Effector CD8-positive, alpha-beta T cell (primary cell): ENCODE measurements at regions not wholly inside any gene's neighbourhood (a gene's known extent, or its start where the extent isn't known, plus 50 kb on each side); places are given as distances from the start of the nearest gene placed in this dataset.

ENCODE experiments used
- DNase-seq: peaks from one replicate; lab custom pipeline; 2025; lab: John Stamatoyannopoulos, UW

DNA sequence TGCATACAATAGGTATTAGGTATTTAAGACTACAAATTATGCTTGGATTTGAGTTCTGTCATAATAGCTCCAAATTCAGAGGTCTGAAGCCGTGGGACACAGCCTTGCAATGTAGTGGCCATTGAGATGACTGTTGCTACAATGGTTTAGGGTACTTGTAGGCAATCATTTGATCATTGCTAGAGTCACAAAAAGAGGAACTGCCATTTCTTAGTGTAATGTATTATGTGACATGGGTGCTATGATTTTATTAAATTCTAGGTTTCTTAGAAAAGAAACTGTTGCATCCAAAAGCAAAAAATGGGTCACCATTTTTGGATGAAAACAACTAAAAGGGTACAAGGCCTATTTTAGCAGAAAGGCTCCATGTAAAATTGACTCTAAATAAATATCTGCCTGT is 129.9 kb upstream of the ZNF644 start:
- DNase-seq, result no peak

DNA sequence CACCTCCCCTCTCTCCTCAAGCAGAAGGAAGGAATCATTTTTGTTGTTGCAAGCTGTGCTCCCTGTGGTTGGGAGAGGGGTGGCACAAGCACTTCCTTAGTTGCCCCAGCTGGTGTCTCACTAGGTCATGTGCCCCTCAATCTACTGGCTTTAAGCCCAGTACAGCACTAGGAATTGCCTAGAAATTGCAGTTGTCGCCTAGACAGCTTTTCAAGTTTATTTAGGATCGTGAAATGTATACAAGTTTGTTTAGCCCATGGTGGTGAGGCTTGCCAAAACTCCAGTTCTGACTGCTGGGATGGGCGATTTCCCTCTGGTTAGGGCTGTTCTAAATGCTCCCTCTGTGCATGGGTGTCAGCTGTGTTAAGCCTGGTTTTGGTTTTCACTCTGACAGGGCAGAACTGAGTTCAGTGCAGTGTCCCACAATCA is 126.8 kb upstream of the ZNF644 start:
- no peak for DNase-seq

DNA sequence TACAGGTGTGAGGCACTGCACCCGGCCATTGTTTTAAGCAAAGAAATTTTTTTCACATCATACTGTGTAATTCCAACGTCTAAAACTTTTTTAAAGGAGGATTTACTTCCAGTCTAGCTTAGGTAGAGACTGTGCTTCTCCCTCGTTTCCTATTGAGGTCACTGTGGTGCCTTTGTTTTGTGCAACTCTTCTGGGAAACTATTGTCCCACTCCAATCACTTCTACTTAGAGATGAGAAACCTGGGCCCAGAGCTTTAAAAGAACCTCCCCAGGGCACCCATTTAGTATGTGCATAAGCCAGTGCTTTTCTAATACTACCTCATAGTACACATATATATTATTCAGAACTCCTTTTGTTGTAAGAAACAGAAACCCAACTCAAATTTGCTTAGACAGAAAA is 120.0 kb upstream of the ZNF644 start:
- DNase-seq, result no peak

DNA sequence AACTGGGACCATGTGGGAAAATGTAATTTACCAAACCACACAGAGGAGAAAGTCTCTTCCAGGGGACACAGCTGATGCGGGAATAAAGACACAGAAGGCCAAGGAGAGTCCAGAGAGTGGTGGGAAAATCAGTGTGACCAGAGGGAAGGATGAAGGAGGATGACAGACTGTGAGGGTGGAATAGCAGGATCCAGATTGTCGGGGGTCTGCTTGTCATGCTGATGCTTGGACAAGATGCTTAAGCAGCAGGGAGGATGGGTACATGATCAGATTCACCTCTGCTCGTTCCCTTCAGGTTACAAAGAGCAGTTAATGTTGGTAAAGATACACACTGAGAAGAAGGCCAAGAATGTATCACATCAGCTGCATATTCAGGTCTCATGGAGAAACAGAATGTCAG is 117.1 kb upstream of the ZNF644 start:
- DNase-seq, result no peak

DNA sequence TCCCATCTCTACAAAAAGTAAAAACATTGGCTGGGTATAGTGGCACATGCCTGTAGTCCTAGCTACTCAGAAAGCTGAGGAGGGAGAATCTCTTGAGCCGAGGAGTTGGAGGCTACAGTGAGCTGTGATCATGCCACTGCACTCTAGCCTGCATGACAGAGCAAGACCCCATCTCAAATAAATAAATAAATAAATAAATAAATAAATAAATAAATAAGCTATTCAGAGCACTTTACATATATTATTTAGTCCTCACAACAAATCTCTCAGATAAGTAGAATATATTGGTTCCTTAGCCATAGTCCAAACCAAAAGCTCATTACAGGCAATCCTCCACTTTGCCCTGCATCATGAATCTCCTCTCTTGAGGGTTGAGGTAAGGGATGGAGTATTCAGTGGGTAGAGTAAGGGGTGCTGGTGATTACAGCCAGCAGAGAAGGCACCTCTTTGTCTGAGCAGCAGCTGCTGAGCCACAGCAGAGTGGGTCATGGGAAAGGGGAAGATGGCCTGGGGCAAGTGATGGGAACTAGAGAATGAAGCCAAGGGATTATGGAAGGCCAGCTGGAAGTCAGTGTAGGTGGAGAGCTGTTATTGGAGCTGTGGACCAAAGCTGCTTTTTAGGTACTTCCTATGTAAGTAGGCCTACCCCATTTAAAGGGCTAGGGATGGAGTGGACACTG is 115.5 kb upstream of the ZNF644 start:
- no peak for DNase-seq

DNA sequence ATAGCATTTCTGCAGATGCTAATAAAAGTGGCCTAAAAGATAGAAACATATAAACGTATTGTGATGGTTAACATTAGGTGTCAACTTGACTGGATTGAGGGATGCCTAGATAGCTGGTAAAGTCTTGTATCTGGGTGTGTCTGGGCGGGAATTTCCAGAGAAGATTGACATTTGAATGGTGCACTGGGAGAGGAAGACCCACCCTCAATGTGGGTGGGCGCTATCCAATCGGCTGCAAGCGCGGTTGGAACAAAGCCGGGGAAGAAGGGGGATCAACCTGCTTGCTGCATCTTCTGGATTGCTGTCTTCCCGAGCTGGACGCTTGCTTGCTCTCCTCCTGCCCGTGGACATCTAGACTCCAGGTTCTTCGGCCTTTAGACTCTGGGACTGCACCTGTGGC is 114.0 kb upstream of the ZNF644 start:
- no peak for DNase-seq

DNA sequence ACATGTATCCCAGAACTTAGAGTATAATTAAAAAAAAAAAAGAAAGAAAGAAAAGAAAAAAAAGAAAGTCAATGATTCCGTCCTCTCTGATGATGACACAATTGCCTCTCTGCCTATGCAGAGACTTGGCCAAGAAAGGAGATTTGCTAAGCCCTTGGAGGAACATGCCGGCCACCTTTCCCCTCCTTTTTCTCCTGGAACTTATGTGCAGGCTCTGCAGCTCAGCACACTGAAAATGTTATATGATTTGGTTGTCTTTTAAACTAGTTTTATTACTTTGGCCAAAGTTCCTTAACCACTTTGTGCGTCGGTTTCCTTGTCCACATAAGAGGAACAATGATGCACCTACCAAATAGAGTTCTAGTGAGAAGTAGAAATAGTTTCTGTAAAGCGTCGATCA is 111.4 kb upstream of the ZNF644 start:
- DNase-seq, result no peak

DNA sequence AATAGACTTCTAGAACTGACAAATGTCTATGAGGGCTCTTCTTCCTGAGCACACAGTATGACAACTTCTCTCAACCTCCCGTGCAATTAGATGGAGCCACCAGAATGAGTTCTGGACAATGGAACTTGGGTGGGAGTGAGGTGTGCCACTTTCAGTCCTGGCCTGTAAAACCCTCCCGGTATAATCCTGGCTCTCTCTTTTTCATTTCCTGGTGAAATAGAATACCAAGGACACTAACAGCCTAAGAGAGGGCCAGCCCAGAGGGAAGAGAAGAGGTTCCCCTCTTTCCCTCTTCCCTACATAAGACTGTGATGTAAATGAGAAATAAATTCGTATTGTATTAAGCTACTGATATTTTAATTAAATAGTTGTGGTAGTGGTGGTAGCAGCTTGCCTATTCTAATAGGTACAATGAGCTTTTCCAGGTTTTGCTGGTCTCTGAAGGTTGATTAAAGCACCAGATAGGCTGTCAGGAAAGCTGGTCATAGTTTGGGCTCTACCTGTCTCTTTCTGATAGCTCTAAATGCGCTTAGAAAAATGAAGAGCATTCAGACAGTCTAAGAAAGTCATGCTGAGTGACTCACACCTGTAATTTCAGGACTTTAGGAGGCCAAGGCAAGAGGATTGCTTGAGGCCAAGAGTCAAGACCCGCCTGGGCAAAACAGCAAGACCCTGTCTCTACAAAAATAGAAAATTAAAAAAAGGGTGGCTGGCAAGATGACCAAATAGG is 108.6 kb upstream of the ZNF644 start:
- DNase-seq, result no peak

DNA sequence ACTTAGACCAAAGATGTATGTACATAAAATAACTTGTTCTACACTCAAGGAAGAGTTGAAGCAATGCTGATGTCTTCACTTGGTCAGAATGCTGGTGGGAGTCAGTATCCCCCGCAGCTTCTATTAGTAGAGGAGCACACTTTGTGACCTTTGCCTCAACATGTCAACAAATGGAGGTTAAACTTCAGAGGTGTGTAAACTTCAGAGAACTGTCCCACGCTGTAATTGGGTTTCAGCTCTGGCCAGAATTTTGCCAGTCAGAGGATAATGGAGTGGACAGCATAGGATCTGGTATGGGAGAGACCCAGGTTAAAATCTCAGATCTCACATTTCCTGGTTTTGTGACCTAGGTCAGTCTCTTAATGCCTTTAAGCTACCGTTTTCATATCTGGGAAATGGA is 107.6 kb upstream of the ZNF644 start:
- DNase-seq, result no peak

DNA sequence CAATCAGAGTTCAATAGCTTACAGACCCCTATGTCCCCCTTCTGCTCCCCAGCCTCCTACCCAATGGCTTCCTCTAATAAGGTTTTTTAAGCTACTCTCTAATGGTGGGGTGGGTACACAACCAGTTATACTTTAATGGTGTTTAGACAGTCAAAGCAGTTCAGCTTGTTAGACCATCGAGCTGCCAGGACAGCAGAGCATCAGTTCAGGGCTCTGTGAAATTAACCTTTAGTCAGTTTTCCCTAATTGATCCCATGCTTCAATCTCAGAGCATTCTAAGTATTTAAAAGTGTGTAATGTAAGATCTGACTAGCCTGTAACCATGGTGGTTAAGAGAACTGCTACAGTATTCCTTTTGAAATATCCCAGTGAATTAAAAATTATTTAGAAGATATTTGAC is 107.2 kb upstream of the ZNF644 start:
- DNase-seq, result no peak

DNA sequence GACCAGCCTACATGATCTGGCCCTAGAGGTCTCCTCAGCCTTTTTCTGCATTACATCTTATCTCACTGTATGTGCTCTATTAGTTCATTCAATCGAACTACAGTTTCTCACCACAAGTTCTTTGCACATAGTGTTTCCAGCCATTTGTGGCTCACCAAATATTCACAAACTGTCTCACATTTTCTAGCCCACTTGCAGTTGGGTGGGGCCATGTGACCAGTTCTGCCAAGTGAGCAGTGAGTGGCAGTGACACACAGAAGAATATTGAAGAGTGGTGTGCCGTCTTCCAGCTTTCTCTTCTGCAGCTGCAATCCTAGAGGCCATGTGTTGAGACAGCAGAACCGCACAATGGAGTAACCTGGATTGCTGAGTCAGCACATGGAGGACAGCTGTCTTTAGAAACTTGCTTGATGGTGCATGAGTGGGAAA is 103.2 kb upstream of the ZNF644 start:
- no peak for DNase-seq

DNA sequence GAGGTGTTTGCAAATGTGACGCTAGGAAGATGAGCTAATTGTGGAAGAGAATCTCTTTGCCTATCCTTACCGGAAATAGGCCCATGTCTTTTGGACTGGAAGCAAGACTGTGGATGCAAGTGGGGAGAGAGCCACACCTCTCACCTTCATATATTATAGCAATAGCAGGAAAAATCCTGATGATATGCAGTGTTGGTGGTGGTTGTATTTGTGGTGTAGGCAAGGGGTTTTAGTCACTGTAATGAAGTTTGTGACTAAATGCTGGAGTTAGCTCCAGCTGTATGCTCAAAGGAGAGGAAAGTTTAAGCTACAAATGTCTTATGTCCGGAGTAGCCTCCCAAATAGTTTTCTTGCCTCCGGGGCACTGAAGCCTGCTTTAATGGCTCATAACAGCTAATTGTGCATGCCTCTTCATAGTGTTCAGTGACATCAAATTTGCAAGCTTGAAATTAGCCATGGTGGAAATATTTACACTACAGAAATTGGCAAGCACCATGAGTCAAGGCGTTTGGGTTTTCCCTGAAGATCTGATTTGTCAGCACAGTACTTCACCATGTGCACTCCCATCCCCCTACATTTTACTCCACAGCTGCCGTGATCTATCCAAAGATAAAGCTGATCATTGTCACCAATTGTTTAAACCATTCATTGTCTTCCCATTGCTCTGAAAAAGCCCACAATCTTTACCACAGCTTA is 102.6 kb upstream of the ZNF644 start:
- no peak for DNase-seq

DNA sequence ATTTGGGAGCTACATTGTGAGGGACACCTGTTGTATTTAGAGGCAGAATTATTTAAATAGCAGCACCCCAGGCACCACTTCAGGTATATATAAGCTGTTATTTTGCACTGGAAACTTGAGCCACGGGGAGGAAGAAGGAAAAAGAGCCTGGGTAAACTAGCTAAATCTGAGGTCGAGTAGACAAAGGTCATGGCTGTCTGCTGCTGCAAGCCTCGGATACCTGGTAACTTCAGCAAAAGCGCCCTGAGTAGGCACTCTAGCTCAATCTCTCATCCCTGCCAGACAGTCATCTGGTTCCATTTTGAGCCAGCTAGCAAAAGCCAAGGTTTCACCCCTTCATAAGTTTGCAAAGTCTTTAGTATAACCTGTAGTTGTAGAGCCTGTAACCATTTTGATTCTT is 101.9 kb upstream of the ZNF644 start:
- no peak for DNase-seq

DNA sequence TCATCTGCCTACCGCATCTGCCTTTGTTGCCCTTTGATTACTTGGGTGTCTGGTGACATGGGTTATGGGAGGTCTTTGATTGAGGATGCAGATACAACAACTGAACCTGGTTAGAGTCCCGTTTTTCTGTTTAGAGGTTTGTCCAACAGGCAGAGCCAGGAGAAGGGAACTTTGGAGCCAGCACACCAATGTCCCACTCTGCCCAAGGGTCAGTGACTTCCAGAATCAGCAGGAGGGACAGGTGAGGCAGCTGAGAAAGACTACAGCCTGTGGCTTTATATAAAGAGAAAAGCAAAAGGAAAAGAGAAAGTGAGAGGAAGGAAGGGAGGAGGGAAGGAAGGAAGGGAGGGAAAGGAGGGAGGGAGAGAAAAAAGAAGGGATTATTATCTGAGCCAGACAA is 101.5 kb upstream of the ZNF644 start:
- no peak for DNase-seq

DNA sequence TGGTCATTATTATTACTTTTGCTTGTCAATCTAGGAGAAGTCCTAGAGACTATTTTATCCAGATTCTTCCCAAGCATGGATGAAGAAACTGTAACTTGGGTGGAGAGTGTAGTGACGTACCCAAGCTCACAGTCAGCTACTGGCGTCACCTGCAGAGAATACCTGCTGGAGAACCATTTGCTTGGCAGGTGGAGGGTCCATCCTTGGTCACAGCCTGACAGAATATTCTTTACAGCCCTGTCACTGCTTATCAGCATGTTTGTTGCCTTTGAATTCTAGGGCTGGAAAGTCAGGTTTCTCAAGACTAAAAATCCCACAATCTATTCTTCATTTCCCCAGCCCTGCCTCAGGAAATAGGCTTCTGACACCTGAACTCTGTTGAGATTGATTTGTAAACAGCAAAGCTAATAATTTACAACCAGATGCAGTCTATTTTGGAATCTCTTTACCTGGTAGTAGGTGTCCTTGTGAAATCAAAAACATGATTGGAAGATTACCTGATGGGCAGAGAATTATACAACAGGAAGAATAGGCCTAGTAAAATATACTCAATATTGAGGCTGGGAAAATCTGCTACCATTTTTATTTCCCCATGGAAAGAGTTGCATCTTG is 100.4 kb upstream of the ZNF644 start:
- no peak for DNase-seq

DNA sequence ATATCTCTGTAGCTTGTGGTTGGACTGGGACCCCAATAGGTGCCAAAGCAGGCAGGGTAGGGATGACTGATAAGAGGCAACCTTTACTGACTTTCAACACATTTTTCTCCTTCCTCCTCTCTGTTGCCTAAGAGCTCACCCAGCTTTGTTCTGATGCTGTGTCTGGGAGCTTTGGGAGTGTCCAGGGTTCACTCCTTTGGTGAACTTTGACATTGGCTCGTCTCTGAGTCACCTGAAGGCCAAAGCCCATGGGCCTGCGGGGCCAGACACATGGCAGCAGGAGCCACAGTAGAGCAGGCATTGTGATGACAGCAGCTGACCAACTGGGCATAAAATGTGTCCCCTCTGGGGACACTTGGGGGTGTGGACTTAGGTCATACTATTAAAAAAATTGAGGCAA is 99.5 kb upstream of the ZNF644 start:
- no peak for DNase-seq

DNA sequence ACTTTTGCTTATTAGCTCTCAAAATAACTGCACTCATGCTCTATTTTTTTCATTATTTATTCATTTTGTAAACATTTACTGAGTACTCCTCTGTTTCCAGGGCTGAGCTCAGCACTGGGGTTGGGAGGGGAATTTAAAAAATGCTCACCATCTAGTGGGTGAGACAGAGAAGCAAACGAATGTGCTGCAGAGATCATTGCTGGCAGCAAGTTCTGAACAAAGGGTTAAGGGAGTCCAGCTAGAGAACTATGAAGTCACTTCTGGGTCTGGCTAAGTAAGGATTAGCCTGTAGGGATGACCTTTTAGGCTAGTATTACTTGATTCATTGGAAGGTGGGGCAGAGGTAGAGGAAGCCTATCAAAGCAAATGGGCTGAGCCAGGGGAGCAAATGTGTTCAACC is 99.1 kb upstream of the ZNF644 start:
- no peak for DNase-seq

DNA sequence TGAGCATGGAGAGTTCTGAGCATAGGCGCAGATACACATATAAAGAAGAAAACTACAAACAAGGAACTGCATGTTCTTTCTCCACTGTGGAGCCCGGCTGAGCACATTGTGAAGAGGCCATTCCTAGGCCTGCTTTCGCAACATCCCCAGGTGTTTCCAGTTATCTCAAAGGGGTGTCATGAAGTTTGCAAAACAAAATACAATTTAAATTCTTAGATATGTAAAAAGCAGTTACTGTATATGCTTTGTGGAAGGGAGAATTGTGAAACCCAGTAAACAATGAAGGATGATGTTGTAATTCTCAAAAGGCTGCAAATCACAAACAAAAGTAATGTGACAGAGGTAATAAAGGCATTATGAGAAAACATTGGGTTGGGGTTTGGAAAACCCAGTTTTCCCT is 98.6 kb upstream of the ZNF644 start:
- DNase-seq, result no peak

DNA sequence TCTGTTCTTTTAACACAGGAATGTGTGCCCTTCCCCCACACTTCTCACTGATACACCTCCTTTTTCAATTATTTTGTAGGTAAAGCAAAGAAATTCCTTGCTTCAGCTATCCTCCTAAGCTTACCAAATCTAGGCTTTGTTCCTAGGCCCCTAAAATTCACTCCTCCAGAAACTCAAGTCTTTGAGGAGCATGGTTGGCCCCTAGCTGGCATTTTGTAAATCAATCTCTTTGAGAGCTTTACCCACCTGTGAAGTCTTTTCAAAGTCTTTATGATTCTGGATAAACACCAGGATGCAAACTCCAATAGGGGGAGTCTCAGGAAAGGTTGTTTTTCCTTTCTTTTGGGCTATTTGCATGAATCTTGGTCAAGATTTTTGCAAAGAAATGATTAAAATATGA is 82.9 kb upstream of the ZNF644 start:
- no peak for DNase-seq

DNA sequence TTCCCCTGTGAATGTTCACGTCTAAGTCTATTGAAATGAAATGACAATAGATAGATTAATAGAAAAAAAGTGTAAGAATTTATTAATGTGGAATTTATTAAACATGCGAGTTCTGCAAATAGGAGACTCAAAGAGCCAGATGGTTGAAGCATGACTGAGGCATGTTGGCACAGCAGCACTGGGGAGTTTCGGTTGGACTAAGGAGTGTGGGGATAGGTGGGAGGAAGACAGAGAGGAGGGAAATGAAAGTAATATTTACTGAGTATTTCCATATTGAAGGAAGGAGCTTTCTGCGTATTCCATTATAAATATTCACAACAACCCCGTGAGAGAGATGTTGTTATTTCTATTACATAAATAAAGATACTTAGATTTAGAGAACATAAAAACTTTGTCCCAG is 79.5 kb upstream of the ZNF644 start:
- DNase-seq, result no peak

DNA sequence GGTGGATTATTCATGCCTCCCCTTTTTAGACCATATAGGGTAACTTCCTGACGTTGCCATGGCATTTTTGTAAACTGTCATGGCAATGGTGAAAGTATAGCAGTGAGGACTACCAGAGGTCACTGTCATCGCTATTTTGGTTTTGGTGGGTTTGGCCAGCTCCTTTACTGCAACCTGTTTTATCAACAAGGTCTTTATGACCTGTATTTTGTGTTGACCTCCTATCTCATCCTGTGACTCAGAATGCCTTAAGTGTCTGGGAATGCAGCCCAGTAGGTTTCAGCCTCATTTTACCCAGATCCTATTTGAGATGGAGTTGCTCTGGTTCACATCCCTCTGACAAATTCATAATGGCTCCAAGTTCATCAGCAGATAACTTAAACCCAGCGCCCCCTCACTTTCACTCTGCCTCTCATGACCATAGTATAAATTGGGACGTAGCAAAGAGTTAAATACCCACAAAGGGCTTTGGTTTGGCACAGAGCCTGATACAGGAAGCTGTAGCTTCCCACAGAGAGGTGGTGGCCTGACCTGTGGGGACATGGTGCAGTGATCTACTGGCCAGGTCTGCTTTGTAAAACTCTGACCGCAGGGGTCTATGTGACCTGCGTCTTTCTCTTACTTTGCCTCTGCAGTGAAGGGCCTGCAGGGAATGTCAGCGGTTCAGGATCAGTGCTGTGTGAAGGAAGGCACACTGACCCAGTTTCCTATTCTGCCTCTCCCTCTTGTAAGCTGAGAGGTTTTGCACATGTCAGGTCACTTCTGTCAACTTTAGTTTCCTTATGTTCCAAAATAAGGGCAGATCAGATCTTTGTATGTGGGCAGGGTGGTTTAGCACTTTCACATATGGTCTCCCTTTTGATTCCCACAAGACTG is 78.1 kb upstream of the ZNF644 start:
- no peak for DNase-seq
